H1 (cell line): ENCODE measurements at regions not wholly inside any gene's neighbourhood (a gene's known extent, or its start where the extent isn't known, plus 50 kb on each side); places are given as distances from the start of the nearest gene placed in this dataset.

Experiments
- CBX5 ChIP-seq: fragments of 300-800, 300-1000 bp; sonication (generic); IDR thresholded peaks from 2 replicates; pipeline ENCODE4 v1.7.1; 2016; ENCODE audit warnings: antibody characterized with exemption, low read length, low read depth
- CTCF ChIP-seq, 3 experiments: IDR thresholded peaks; 1 replicate in 2 of 3; 2 replicates in 1 of 3; pipeline versions ENCODE4 v1.5.1 to v1.6.1; 2011; ENCODE audit warnings: low read length in 3 of 3, mild to moderate bottlenecking in 3 of 3, inconsistent platforms in 2 of 3, low read depth in 1 of 3, moderate library complexity in 1 of 3; ENCODE audit not compliant: insufficient read depth in 1 of 3; ENCODE audit errors: control extremely low read depth in 1 of 3
- EGR1 ChIP-seq: IDR thresholded peaks from 2 replicates; pipeline ENCODE4 v1.6.1; 2011; ENCODE audit warnings: low read depth, low read length, borderline replicate concordance
- EZH2 ChIP-seq: fragments of 200-600 bp; sonication (generic); IDR thresholded peaks from 2 replicates; pipeline ENCODE4 v1.7.1; 2012; ENCODE audit warnings: low read depth, mild to moderate bottlenecking, moderate library complexity, low read length, inconsistent platforms; ENCODE audit not compliant: severe bottlenecking
- KDM1A ChIP-seq: fragments of 200-600, 300-600 bp; sonication (generic); IDR thresholded peaks from 2 replicates; pipeline ENCODE4 v1.7.1; 2016; ENCODE audit warnings: mild to moderate bottlenecking, low read length, borderline replicate concordance
- KDM5A ChIP-seq: fragments of 200-600 bp; IDR thresholded peaks from 2 replicates; pipeline ENCODE4 v1.7.1; 2012; ENCODE audit warnings: mild to moderate bottlenecking, low read length, inconsistent platforms, mixed read lengths
- PHF8 ChIP-seq: fragments of 200-600 bp; sonication (generic); conservative IDR thresholded peaks from 2 replicates; pipeline ENCODE4 v1.7.1; 2012; ENCODE audit warnings: low read depth, mild to moderate bottlenecking, inconsistent platforms, low read length, moderate library complexity
- POLR2A ChIP-seq, 2 experiments: IDR thresholded peaks; 1 replicate in 1 of 2; 2 replicates in 1 of 2; pipeline ENCODE4 v1.6.1; 2011; ENCODE audit warnings: low read depth in 2 of 2, low read length in 2 of 2, mild to moderate bottlenecking in 2 of 2; ENCODE audit errors: control extremely low read depth in 1 of 2
- POU5F1 ChIP-seq: IDR thresholded peaks from 2 replicates; pipeline ENCODE4 v1.6.1; 2011; ENCODE audit warnings: low read depth, mild to moderate bottlenecking, low read length, moderate library complexity
- RFX5 ChIP-seq: IDR thresholded peaks from 2 replicates; pipeline ENCODE4 v1.6.1; 2011; ENCODE audit warnings: low read depth, low read length, improper control_type of control experiment, borderline replicate concordance

- TF ChIP-seq POU5F1 (no peak), CTCF (IDR thresholded peaks at IDR 0.05; ENCODE audit: control extremely low read depth in 1 of 3, insufficient read depth in 1 of 3, low read depth in 1 of 3, low read length in 3 of 3) (peak in 1 of 3 experiments; percentile 45; a peak in 2 of 4 replicates), PHF8 (no peak), POLR2A (IDR thresholded peaks at IDR 0.05; ENCODE audit: control extremely low read depth in 1 of 2, low read depth in 2 of 2, low read length in 2 of 2) (no peak), RFX5 (no peak), KDM5A (no peak), EZH2 (no peak), EGR1 (no peak), KDM1A (no peak), CBX5 (no peak)
Observed at GRCh38 chr5:68055686-68056085, 159.9 kb upstream of the PIK3R1 start.
